ENCODE measurements at regions not wholly inside any gene's neighbourhood (a gene's known extent, or its start where the extent isn't known, plus 50 kb on each side); places are given as distances from the start of the nearest gene placed in this dataset.
"Not testable (repeated sequence)": the region's sequence is repeated elsewhere in the genome, so short reads cannot be mapped to it uniquely, and the experiment has no call there.

- Histone ChIP-seq H3K4me3 (ENCODE audit: insufficient read depth, low read depth, low read length) (no peak overlapping the region), H3K27me3 (ENCODE audit: control insufficient read depth, insufficient read depth, low read length, poor library complexity, severe bottlenecking) (peaks cover 5% of the 10 kb centered on the region), H3K9me3 (ENCODE audit: control insufficient read depth, low read length) (no peaks in the 10 kb centered on the region), H3K27ac (ENCODE audit: insufficient read depth, low read depth, low read length, poor library complexity, severe bottlenecking) (no peak overlapping the region), H3K4me1 (ENCODE audit: control insufficient read depth, insufficient read depth, low read length) (peaks cover 53% of the 10 kb centered on the region), H3K36me3 (ENCODE audit: control insufficient read depth, insufficient read depth, low read length) (no peaks in the 10 kb centered on the region)
- 56 to 59% methylated on average over 5 to 6 of the region's 7 CpGs for WGBS, 2 experiments
These were observed 71.4 kb upstream of the OLIG2 start for GRCh38 chr21:32954353-32954752.

- 78 to 81% methylated on average over 20 of the region's 20 CpGs for WGBS, 2 experiments
- H3K36me3 ChIP-seq (ENCODE audit: control insufficient read depth, insufficient read depth, low read length) = no peaks in the 10 kb centered on the region
- H3K27me3 ChIP-seq (ENCODE audit: control insufficient read depth, insufficient read depth, low read length, poor library complexity, severe bottlenecking) = no peaks in the 10 kb centered on the region
- H3K27ac ChIP-seq (ENCODE audit: insufficient read depth, low read depth, low read length, poor library complexity, severe bottlenecking) = no peak overlapping the region
- H3K4me1 ChIP-seq (ENCODE audit: control insufficient read depth, insufficient read depth, low read length) = peaks cover 54% of the 10 kb centered on the region
- no peak overlapping the region for H3K4me3 ChIP-seq (ENCODE audit: insufficient read depth, low read depth, low read length)
- no peaks in the 10 kb centered on the region for H3K9me3 ChIP-seq (ENCODE audit: control insufficient read depth, low read length)
These were observed 70.2 kb upstream of the OLIG2 start for GRCh38 chr21:32955311-32956060.

GRCh38 chr21:32956061-32956656 lies 69.6 kb upstream of the OLIG2 start:
- Histone ChIP-seq H3K27me3 (ENCODE audit: control insufficient read depth, insufficient read depth, low read length, poor library complexity, severe bottlenecking) (no peaks in the 10 kb centered on the region), H3K27ac (ENCODE audit: insufficient read depth, low read depth, low read length, poor library complexity, severe bottlenecking) (no peak overlapping the region), H3K36me3 (ENCODE audit: control insufficient read depth, insufficient read depth, low read length) (no peaks in the 10 kb centered on the region), H3K4me1 (ENCODE audit: control insufficient read depth, insufficient read depth, low read length) (peaks cover 49% of the 10 kb centered on the region), H3K9me3 (ENCODE audit: control insufficient read depth, low read length) (no peaks in the 10 kb centered on the region), H3K4me3 (ENCODE audit: insufficient read depth, low read depth, low read length) (no peak overlapping the region)
- WGBS, 2 experiments = 79 to 82% methylated on average over 10 of the region's 10 CpGs

- H3K9me3 ChIP-seq (ENCODE audit: control insufficient read depth, low read length) = no peaks in the 10 kb centered on the region
- H3K27ac ChIP-seq (ENCODE audit: insufficient read depth, low read depth, low read length, poor library complexity, severe bottlenecking) = no peak overlapping the region
- no peak overlapping the region for H3K4me3 ChIP-seq (ENCODE audit: insufficient read depth, low read depth, low read length)
- H3K36me3 ChIP-seq (ENCODE audit: control insufficient read depth, insufficient read depth, low read length) = no peaks in the 10 kb centered on the region
- WGBS, 2 experiments = 95 to 97% methylated on average over 8 of the region's 8 CpGs
- no peaks in the 10 kb centered on the region for H3K27me3 ChIP-seq (ENCODE audit: control insufficient read depth, insufficient read depth, low read length, poor library complexity, severe bottlenecking)
- H3K4me1 ChIP-seq (ENCODE audit: control insufficient read depth, insufficient read depth, low read length) = peaks cover 42% of the 10 kb centered on the region
These were observed 68.2 kb upstream of the OLIG2 start for GRCh38 chr21:32957545-32957944.

GRCh38 chr21:32958288-32959002 lies 67.3 kb upstream of the OLIG2 start:
- Histone ChIP-seq H3K27me3 (ENCODE audit: control insufficient read depth, insufficient read depth, low read length, poor library complexity, severe bottlenecking) (no peaks in the 10 kb centered on the region), H3K4me1 (ENCODE audit: control insufficient read depth, insufficient read depth, low read length) (peaks cover 42% of the 10 kb centered on the region), H3K36me3 (ENCODE audit: control insufficient read depth, insufficient read depth, low read length) (no peaks in the 10 kb centered on the region), H3K4me3 (ENCODE audit: insufficient read depth, low read depth, low read length) (no peak overlapping the region), H3K27ac (ENCODE audit: insufficient read depth, low read depth, low read length, poor library complexity, severe bottlenecking) (no peak overlapping the region), H3K9me3 (ENCODE audit: control insufficient read depth, low read length) (no peaks in the 10 kb centered on the region)
- 82 to 85% methylated on average over 6 of the region's 6 CpGs for WGBS, 2 experiments

GRCh38 chr21:32962268-32962667 lies 63.5 kb upstream of the OLIG2 start:
- H3K27me3 ChIP-seq (ENCODE audit: control insufficient read depth, insufficient read depth, low read length, poor library complexity, severe bottlenecking) = no peaks in the 10 kb centered on the region
- H3K36me3 ChIP-seq (ENCODE audit: control insufficient read depth, insufficient read depth, low read length) = no peaks in the 10 kb centered on the region
- H3K4me1 ChIP-seq (ENCODE audit: control insufficient read depth, insufficient read depth, low read length) = peaks cover 16% of the 10 kb centered on the region
- 32 to 37% methylated on average over 4 of the region's 4 CpGs for WGBS, 2 experiments
- H3K9me3 ChIP-seq (ENCODE audit: control insufficient read depth, low read length) = no peaks in the 10 kb centered on the region
- H3K4me3 ChIP-seq (ENCODE audit: insufficient read depth, low read depth, low read length) = no peak overlapping the region
- H3K27ac ChIP-seq (ENCODE audit: insufficient read depth, low read depth, low read length, poor library complexity, severe bottlenecking) = no peak overlapping the region

GRCh38 chr21:32965129-32965680 lies 60.5 kb upstream of the OLIG2 start:
- Histone ChIP-seq H3K36me3 (ENCODE audit: control insufficient read depth, insufficient read depth, low read length) (no peaks in the 10 kb centered on the region), H3K27me3 (ENCODE audit: control insufficient read depth, insufficient read depth, low read length, poor library complexity, severe bottlenecking) (no peaks in the 10 kb centered on the region), H3K4me3 (ENCODE audit: insufficient read depth, low read depth, low read length) (no peak overlapping the region), H3K9me3 (ENCODE audit: control insufficient read depth, low read length) (no peaks in the 10 kb centered on the region), H3K4me1 (ENCODE audit: control insufficient read depth, insufficient read depth, low read length) (peaks cover 9% of the 10 kb centered on the region), H3K27ac (ENCODE audit: insufficient read depth, low read depth, low read length, poor library complexity, severe bottlenecking) (no peak overlapping the region)
- 60 to 61% methylated on average over 4 of the region's 4 CpGs for WGBS, 2 experiments

GRCh38 chr21:32966120-32966519 lies 59.6 kb upstream of the OLIG2 start:
- H3K4me1 ChIP-seq (ENCODE audit: control insufficient read depth, insufficient read depth, low read length) = peaks cover 9% of the 10 kb centered on the region
- no peak overlapping the region for H3K27ac ChIP-seq (ENCODE audit: insufficient read depth, low read depth, low read length, poor library complexity, severe bottlenecking)
- H3K4me3 ChIP-seq (ENCODE audit: insufficient read depth, low read depth, low read length) = no peak overlapping the region
- no peaks in the 10 kb centered on the region for H3K36me3 ChIP-seq (ENCODE audit: control insufficient read depth, insufficient read depth, low read length)
- no peaks in the 10 kb centered on the region for H3K27me3 ChIP-seq (ENCODE audit: control insufficient read depth, insufficient read depth, low read length, poor library complexity, severe bottlenecking)
- H3K9me3 ChIP-seq (ENCODE audit: control insufficient read depth, low read length) = no peaks in the 10 kb centered on the region
- WGBS, 2 experiments = 93 to 97% methylated on average over 6 to 7 of the region's 7 CpGs

GRCh38 chr21:32968103-32968502 lies 57.6 kb upstream of the OLIG2 start:
- not testable (repeated sequence) for H3K36me3 ChIP-seq (ENCODE audit: control insufficient read depth, insufficient read depth, low read length); H3K9me3 ChIP-seq (ENCODE audit: control insufficient read depth, low read length); H3K4me3 ChIP-seq (ENCODE audit: insufficient read depth, low read depth, low read length); H3K27ac ChIP-seq (ENCODE audit: insufficient read depth, low read depth, low read length, poor library complexity, severe bottlenecking); H3K27me3 ChIP-seq (ENCODE audit: control insufficient read depth, insufficient read depth, low read length, poor library complexity, severe bottlenecking); H3K4me1 ChIP-seq (ENCODE audit: control insufficient read depth, insufficient read depth, low read length)
- 67 to 72% methylated on average over 7 to 8 of the region's 8 CpGs for WGBS, 2 experiments

GRCh38 chr21:32974653-32975052 lies 51.1 kb upstream of the OLIG2 start:
- 96 to 97% methylated on average over 2 of the region's 2 CpGs for whole genome bisulfite sequencing, 2 experiments
- H3K36me3 ChIP-seq (ENCODE audit: control insufficient read depth, insufficient read depth, low read length) = no peaks in the 10 kb centered on the region
- peaks cover 4% of the 10 kb centered on the region for H3K27me3 ChIP-seq (ENCODE audit: control insufficient read depth, insufficient read depth, low read length, poor library complexity, severe bottlenecking)
- H3K4me3 ChIP-seq (ENCODE audit: insufficient read depth, low read depth, low read length) = no peak overlapping the region
- H3K4me1 ChIP-seq (ENCODE audit: control insufficient read depth, insufficient read depth, low read length) = peaks cover 10% of the 10 kb centered on the region
- H3K27ac ChIP-seq (ENCODE audit: insufficient read depth, low read depth, low read length, poor library complexity, severe bottlenecking) = no peak overlapping the region
- H3K9me3 ChIP-seq (ENCODE audit: control insufficient read depth, low read length) = no peaks in the 10 kb centered on the region

Measured in ectodermal cell (in vitro differentiated cells).